T-helper 1 cell treated with Interleukin-12 subunit alpha and Interleukin-12 subunit beta and Interleukin-4 antibody, amounts not matched to agents 30 μg/mL and 1 μg/mL, for 36 hours (primary cell): ENCODE measurements at regions not wholly inside any gene's neighbourhood (a gene's known extent, or its start where the extent isn't known, plus 50 kb on each side); places are given as distances from the start of the nearest gene placed in this dataset.
"Not testable (repeated sequence)": the region's sequence is repeated elsewhere in the genome, so short reads cannot be mapped to it uniquely, and the experiment has no call there.

ENCODE experiments used
- H3K27ac Mint-ChIP-seq: one replicate; pipeline ENCODE4 v1.8.0; 2021; ENCODE audit warnings: mild to moderate bottlenecking, mixed read lengths
- H3K27me3 Mint-ChIP-seq: one replicate; pipeline ENCODE4 v1.8.0; 2021; ENCODE audit warnings: low read depth, mixed read lengths
- H3K36me3 Mint-ChIP-seq: one replicate; pipeline ENCODE4 v1.8.0; 2021; ENCODE audit warnings: low read depth, mixed read lengths
- H3K4me1 Mint-ChIP-seq: one replicate; pipeline ENCODE4 v1.8.0; 2021; ENCODE audit warnings: low read depth, mixed read lengths
- H3K4me3 Mint-ChIP-seq: one replicate; pipeline ENCODE4 v1.8.0; 2021; ENCODE audit warnings: mild to moderate bottlenecking, moderate library complexity, mixed read lengths
- H3K9me3 Mint-ChIP-seq: one replicate; pipeline ENCODE4 v1.8.0; 2021; ENCODE audit warnings: mixed read lengths

DNA sequence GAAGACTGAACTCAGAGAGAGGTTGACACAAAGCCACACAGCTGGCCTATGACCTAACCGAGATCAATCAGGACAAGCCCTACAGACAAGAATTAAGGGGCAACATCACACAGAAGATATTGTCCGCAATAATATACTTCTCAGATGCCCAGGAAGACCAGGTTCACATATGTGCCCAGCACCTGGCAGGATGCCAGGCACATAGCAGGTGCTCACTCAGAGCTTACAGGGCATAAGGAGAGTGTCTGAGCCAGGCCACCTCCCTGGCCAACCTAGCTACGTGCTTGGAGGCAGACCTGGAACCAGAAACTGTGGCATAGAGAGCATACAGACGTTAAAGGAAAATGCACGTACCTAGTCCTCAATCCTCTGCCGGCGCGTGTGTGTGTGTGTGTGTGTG lies 87.0 kb upstream of the LRFN2 start:
- Mint-ChIP-seq H3K27me3 (peaks cover 7% of the 10 kb centered on the region), H3K9me3 (peaks cover 5% of the 10 kb centered on the region), H3K36me3 (no peaks in the 10 kb centered on the region), H3K27ac (no peak overlapping the region), H3K4me3 (no peak overlapping the region), H3K4me1 (no peaks in the 10 kb centered on the region)

DNA sequence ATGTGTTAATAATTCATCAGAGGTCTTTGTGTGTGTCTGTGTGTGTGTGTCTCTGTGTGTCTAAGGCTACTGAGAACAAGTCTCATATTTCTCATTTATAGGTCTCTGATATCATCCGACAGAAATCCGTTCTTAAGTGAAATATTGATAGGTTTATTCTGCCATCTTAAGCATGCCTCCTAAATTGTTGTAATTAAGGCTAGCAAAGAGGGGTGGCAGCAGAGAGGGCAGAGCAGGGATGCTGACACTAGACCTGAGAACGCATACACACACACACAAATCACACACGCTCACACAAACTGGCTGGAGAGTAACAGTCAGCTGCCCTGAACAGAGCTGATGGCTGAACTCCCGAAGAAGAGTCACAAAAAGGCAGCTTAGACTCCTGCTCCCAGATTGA lies 84.9 kb upstream of the LRFN2 start:
- Mint-ChIP-seq H3K9me3 (no peaks in the 10 kb centered on the region), H3K4me3 (no peak overlapping the region), H3K36me3 (no peaks in the 10 kb centered on the region), H3K4me1 (no peaks in the 10 kb centered on the region), H3K27ac (no peak overlapping the region), H3K27me3 (peaks cover 4% of the 10 kb centered on the region)

DNA sequence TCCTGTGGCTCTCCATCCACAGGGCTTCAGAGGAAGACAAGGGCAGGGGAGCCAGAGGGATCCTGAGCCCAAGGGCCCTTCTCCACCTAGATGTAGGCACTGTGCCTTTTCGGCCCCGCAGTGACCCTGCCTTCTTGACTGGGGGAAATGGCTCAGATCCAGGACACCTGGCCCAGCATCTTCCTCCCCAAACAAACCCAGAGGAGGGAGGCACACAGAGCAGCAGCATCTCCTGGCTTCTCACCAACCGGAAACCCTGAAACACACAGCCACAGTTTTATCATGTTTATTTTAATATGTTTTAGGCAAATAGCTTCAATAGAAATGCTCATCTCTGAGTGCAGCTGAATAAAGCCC lies 84.5 kb upstream of the LRFN2 start:
- Mint-ChIP-seq H3K27ac (no peak overlapping the region), H3K4me3 (no peak overlapping the region), H3K27me3 (peaks cover 4% of the 10 kb centered on the region), H3K36me3 (no peaks in the 10 kb centered on the region), H3K9me3 (no peaks in the 10 kb centered on the region), H3K4me1 (no peaks in the 10 kb centered on the region)

DNA sequence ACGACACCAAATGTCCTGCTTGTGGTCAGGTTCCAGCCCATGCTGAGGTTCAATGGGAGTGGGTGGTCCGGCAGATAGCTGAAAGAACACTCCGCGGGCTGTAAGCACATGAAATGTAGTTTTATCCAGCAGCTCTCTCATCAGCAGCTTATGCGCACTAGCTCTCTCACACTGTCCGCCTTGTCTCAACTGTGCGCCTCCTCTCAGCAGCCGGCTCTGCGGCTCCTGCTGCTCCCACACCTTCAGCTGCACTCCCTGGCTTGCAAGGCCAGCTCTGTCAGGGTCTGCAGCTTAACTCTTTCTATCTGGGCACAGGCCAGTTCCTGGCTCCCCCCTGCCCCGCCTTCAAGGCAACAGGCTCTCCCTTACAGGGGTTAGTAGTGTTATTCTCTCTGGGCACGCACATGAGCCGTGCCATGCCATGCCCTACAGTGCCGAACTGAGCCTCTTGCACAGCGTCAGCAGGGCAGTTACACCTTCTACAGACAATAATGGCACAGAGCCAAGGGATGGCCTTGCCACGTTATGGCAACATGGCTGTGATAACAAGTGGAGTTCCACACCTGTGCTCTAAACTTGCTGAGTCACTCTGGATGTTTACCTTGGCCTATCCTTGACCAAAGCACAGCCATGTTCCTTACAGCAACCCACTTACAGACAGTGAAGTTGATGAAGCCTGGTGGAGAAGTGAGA lies 84.0 kb upstream of the LRFN2 start:
- Mint-ChIP-seq H3K4me1 (no peaks in the 10 kb centered on the region), H3K4me3 (no peak overlapping the region), H3K36me3 (no peaks in the 10 kb centered on the region)

GRCh38 chr6:40669343-40669742 lies 82.2 kb upstream of the LRFN2 start:
- Mint-ChIP-seq H3K27ac (no peak overlapping the region), H3K9me3 (peaks cover 14% of the 10 kb centered on the region), H3K4me3 (no peak overlapping the region), H3K4me1 (no peaks in the 10 kb centered on the region), H3K36me3 (peaks cover 3% of the 10 kb centered on the region), H3K27me3 (no peaks in the 10 kb centered on the region)

More for the DNA sequence above, 84.0 kb upstream of the LRFN2 start:
- Mint-ChIP-seq H3K27ac (no peak overlapping the region), H3K9me3 (no peaks in the 10 kb centered on the region), H3K27me3 (peaks cover 4% of the 10 kb centered on the region)

GRCh38 chr6:40668203-40668602 lies 81.0 kb upstream of the LRFN2 start:
- H3K36me3 Mint-ChIP-seq, result peaks cover 5% of the 10 kb centered on the region
- H3K9me3 Mint-ChIP-seq, result peaks cover 22% of the 10 kb centered on the region
- H3K4me1 Mint-ChIP-seq, result no peaks in the 10 kb centered on the region
- no peak overlapping the region for H3K4me3 Mint-ChIP-seq
- H3K27me3 Mint-ChIP-seq, result no peaks in the 10 kb centered on the region
- H3K27ac Mint-ChIP-seq, result no peak overlapping the region

- no peak overlapping the region for H3K4me3 Mint-ChIP-seq
- H3K36me3 Mint-ChIP-seq, result peaks cover 5% of the 10 kb centered on the region
- H3K4me1 Mint-ChIP-seq, result no peaks in the 10 kb centered on the region
- peaks cover 22% of the 10 kb centered on the region for H3K9me3 Mint-ChIP-seq
- no peak overlapping the region for H3K27ac Mint-ChIP-seq
- H3K27me3 Mint-ChIP-seq, result no peaks in the 10 kb centered on the region
Measured at GRCh38 chr6:40666530-40666929, 79.4 kb upstream of the LRFN2 start.

- Mint-ChIP-seq H3K4me1 (no peaks in the 10 kb centered on the region), H3K27ac (no peak overlapping the region), H3K4me3 (no peak overlapping the region), H3K9me3 (peaks cover 22% of the 10 kb centered on the region), H3K27me3 (no peaks in the 10 kb centered on the region), H3K36me3 (peaks cover 5% of the 10 kb centered on the region)
Measured at GRCh38 chr6:40661726-40662125, 74.6 kb upstream of the LRFN2 start.

DNA sequence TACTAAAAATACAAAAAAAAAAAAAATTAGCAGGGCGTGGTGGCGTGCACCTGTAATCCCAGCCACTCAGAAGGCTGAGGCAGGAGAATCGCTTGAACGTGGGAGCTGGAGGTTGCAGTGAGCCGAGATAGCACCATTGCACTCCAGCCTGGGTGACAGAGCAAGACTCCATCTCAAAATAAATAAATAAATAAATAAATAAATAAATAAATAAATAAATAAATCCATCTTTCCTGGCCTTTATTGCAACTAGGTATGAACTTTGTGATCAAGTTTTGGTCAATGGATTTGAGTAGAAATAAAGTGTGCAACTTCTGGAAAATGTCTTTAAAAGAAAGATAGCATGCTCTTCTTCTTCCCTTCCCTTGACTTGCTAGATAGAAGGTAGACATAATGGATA lies 69.6 kb upstream of the LRFN2 start:
- H3K4me1 Mint-ChIP-seq, H3K27ac Mint-ChIP-seq, H3K4me3 Mint-ChIP-seq: not testable (repeated sequence)

DNA sequence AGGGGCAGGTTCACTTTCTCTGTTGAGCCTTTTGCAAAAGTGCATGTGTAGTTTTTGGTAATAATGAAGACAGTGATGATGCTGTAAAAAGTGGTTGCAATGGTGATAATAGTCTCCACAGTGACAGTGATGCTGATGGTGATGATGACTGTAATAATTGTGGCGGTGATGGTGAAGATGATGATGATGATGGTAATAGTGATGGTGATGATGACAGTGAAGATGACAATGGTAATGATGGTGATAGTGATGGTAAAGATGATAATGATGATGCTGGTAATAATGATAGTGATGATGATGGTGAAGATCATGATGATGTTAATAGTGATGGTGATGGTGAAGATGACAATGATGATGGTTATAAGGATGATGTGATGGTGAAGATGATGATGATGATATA lies 67.7 kb upstream of the LRFN2 start:
- no peaks in the 10 kb centered on the region for H3K9me3 Mint-ChIP-seq
- no peak overlapping the region for H3K27ac Mint-ChIP-seq
- H3K27me3 Mint-ChIP-seq, result peaks cover 5% of the 10 kb centered on the region
- H3K4me1 Mint-ChIP-seq, result no peaks in the 10 kb centered on the region
- no peak overlapping the region for H3K4me3 Mint-ChIP-seq
- no peaks in the 10 kb centered on the region for H3K36me3 Mint-ChIP-seq

More for the DNA sequence above, 69.6 kb upstream of the LRFN2 start:
- H3K9me3 Mint-ChIP-seq, H3K36me3 Mint-ChIP-seq, H3K27me3 Mint-ChIP-seq: not testable (repeated sequence)

DNA sequence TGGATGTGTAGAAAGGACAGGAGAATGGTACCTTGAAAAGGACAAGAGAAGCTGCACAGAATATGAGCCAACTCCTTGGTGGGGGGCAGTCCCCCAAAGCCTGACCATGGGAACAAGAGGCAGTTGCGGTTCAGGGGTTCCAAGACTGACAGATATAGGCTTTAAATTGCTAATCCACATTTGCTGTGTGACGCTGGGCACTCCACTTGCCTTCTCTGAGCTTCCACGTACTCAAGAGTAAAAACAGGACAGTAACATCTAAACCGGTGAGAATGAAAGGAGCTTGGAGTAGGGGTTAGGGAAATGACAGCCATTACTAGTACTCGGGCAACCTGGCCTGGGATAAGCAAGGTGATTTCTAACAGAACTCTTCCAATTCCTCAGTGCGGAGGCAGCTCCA lies 57.9 kb upstream of the LRFN2 start:
- Mint-ChIP-seq H3K36me3 (peaks cover 6% of the 10 kb centered on the region), H3K4me3 (no peak overlapping the region), H3K4me1 (peaks cover 18% of the 10 kb centered on the region), H3K27ac (no peak overlapping the region), H3K9me3 (peaks cover 8% of the 10 kb centered on the region), H3K27me3 (peaks cover 39% of the 10 kb centered on the region)

GRCh38 chr6:40642837-40643236 lies 55.7 kb upstream of the LRFN2 start:
- Mint-ChIP-seq H3K27ac (no peak overlapping the region), H3K36me3 (peaks cover 6% of the 10 kb centered on the region), H3K4me1 (peaks cover 33% of the 10 kb centered on the region), H3K27me3 (peaks cover 24% of the 10 kb centered on the region), H3K9me3 (peaks cover 8% of the 10 kb centered on the region), H3K4me3 (no peak overlapping the region)

DNA sequence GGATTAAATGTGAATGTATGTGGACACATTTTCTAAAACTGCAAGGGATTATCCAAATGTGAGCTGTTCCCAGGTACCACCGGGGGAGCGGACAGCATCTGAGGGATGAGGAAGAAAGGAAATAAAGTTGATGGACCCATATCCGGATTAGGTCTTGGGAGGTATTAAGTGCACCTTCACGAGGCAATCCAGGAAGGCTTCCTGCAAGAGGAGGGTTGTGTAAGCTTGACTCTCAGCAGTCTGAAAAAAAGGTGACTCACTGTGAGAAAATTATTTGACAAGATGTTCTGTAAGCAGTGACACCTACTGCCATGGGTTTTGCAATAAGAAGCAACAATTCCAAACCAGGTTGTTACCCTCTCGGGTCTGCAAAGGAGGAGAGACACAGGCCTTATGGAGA lies 55.0 kb upstream of the LRFN2 start:
- no peak overlapping the region for H3K27ac Mint-ChIP-seq
- peaks cover 18% of the 10 kb centered on the region for H3K27me3 Mint-ChIP-seq
- H3K36me3 Mint-ChIP-seq, result peaks cover 6% of the 10 kb centered on the region
- peaks cover 33% of the 10 kb centered on the region for H3K4me1 Mint-ChIP-seq
- H3K9me3 Mint-ChIP-seq, result peaks cover 8% of the 10 kb centered on the region
- no peak overlapping the region for H3K4me3 Mint-ChIP-seq

DNA sequence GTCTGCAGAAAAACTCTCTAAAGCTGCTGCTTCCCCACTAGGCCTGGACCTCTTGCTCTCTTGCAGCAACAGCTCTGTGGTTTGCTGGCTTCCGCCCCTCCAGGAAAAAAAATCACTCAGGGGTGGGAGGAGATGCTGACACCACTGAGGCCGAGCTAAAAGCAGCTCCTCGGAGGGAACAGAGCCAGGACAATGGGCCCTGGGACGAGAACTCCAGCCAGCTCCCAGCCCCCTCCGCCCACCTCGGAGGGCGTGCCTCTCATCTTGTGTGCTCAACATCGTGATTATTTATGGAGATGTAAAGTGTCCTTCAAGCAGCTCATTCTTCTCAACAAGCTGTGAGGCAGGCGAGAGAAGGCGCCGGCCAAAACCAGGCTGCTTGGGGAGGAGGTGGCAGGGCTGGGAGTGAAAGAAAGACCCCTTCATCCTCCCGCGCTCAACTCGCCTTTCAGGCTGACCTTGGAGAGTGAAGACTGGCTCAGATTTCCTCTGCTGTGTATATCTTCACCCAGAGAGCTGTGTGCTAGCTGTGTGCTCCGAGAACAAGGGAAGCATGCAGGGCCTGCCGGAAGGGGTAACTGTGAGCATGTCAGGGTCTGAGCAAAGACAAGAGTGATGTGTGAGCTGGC lies 53.5 kb upstream of the LRFN2 start:
- H3K27ac Mint-ChIP-seq, result peak overlapping the region; percentile 70
- peak overlapping the region; percentile 75 for H3K4me3 Mint-ChIP-seq
- H3K27me3 Mint-ChIP-seq, result peaks cover 7% of the 10 kb centered on the region
- H3K9me3 Mint-ChIP-seq, result peaks cover 8% of the 10 kb centered on the region
- H3K36me3 Mint-ChIP-seq, result peaks cover 6% of the 10 kb centered on the region
- peaks cover 33% of the 10 kb centered on the region for H3K4me1 Mint-ChIP-seq
